GM13976 (cell line): ENCODE measurements at regions not wholly inside any gene's neighbourhood (a gene's known extent, or its start where the extent isn't known, plus 50 kb on each side); places are given as distances from the start of the nearest gene placed in this dataset.
"Not testable (repeated sequence)": the region's sequence is repeated elsewhere in the genome, so short reads cannot be mapped to it uniquely, and the experiment has no call there.

ENCODE experiments used
- DNase-seq: peaks from one replicate; pipeline ENCODE4 v3.0.0; 2012; ENCODE audit warnings: low spot score
- CTCF ChIP-seq: IDR thresholded peaks from 2 replicates; pipeline ENCODE4 v1.5.1; 2012; ENCODE audit warnings: borderline replicate concordance, mild to moderate bottlenecking; ENCODE audit not compliant: insufficient read depth; ENCODE audit errors: extremely low read depth, missing control alignments, control extremely low read depth
- in situ Hi-C: fragments of 300-500 bp; cut with MboI; formaldehyde crosslinking; loops from one replicate; pipeline ENCODE4 v1.12.0; 2022; ENCODE audit warnings: low sequenced_read_pairs, mixed read lengths, inconsistent platforms; ENCODE audit not compliant: unreplicated experiment

GRCh38 chr6:103522045-103522444 lies 1337.7 kb downstream of the HACE1 start:
- in situ Hi-C loops: no loop called here
- no peak for DNase-seq
- no peak for TF ChIP-seq CTCF

- in situ Hi-C loops: no loop called here
- no peak for DNase-seq
- TF ChIP-seq CTCF: no peak
These were observed 1343.4 kb downstream of the HACE1 start for GRCh38 chr6:103516336-103516735.

- DNase-seq: no peak
- no peak for TF ChIP-seq CTCF
- in situ Hi-C loops: no loop called here
These were observed 1352.7 kb downstream of the HACE1 start for GRCh38 chr6:103507052-103507451.

- DNase-seq: no peak
- in situ Hi-C loops: no loop called here
- no peak for TF ChIP-seq CTCF
These were observed 1354.6 kb downstream of the HACE1 start for GRCh38 chr6:103505155-103505518.

- in situ Hi-C loops: no loop called here
- TF ChIP-seq CTCF: no peak
- DNase-seq: no peak
These were observed 1355.1 kb downstream of the HACE1 start for GRCh38 chr6:103504501-103505154.

- DNase-seq, in situ Hi-C loops: not testable (repeated sequence)
These were observed 1363.1 kb downstream of the HACE1 start for GRCh38 chr6:103496588-103496987.

GRCh38 chr6:103456652-103457051 lies 1403.1 kb downstream of the HACE1 start:
- in situ Hi-C loops: no loop called here
- DNase-seq: no peak
- no peak for TF ChIP-seq CTCF

- in situ Hi-C loops: no loop called here
- no peak for TF ChIP-seq CTCF
- DNase-seq: no peak
These were observed 1404.4 kb downstream of the HACE1 start for GRCh38 chr6:103455275-103455674.
